Epithelial cell of proximal tubule (primary cell): ENCODE measurements at regions not wholly inside any gene's neighbourhood (a gene's known extent, or its start where the extent isn't known, plus 50 kb on each side); places are given as distances from the start of the nearest gene placed in this dataset.
"Not testable (repeated sequence)": the region's sequence is repeated elsewhere in the genome, so short reads cannot be mapped to it uniquely, and the experiment has no call there.

ENCODE experiments used
- DNase-seq: peaks from one replicate; pipeline ENCODE4 v3.0.0-alpha.2; 2011; ENCODE audit warnings: low read depth
- H3K4me3 ChIP-seq: 2 replicates; pipeline ENCODE4 v1.5.1; 2011; ENCODE audit warnings: low read depth, mild to moderate bottlenecking, low read length
- CTCF ChIP-seq: conservative IDR thresholded peaks from 2 replicates; pipeline ENCODE4 v1.5.1; 2012; ENCODE audit warnings: low read depth, mild to moderate bottlenecking, low read length

GRCh38 chr19:5245631-5246553 is 94.7 kb downstream of the PTPRS start:
- no peak overlapping the region for H3K4me3 ChIP-seq
- no peak for DNase-seq
- TF ChIP-seq CTCF: no peak

- no peak for TF ChIP-seq CTCF
- DNase-seq: no peak
- no peak overlapping the region for H3K4me3 ChIP-seq
Measured at GRCh38 chr19:5244351-5244750, 96.3 kb downstream of the PTPRS start.

GRCh38 chr19:5243878-5244277 is 96.7 kb downstream of the PTPRS start:
- no peak for TF ChIP-seq CTCF
- no peak for DNase-seq
- no peak overlapping the region for H3K4me3 ChIP-seq

- DNase-seq: not testable (repeated sequence)
Measured at GRCh38 chr19:5241896-5242295, 98.7 kb downstream of the PTPRS start.

GRCh38 chr19:5240011-5240410 is 100.6 kb downstream of the PTPRS start:
- TF ChIP-seq CTCF: no peak
- no peak for DNase-seq
- no peak overlapping the region for H3K4me3 ChIP-seq

More at GRCh38 chr19:5241896-5242295, 98.7 kb downstream of the PTPRS start:
- H3K4me3 ChIP-seq: not testable (repeated sequence)

GRCh38 chr19:5238700-5239099 is 101.9 kb downstream of the PTPRS start:
- no peak overlapping the region for H3K4me3 ChIP-seq
- no peak for DNase-seq
- no peak for TF ChIP-seq CTCF

- no peak for DNase-seq
- no peak for TF ChIP-seq CTCF
- no peak overlapping the region for H3K4me3 ChIP-seq
Measured at GRCh38 chr19:5237939-5238480, 102.6 kb downstream of the PTPRS start.
